ENCODE measurements at regions not wholly inside any gene's neighbourhood (a gene's known extent, or its start where the extent isn't known, plus 50 kb on each side); places are given as distances from the start of the nearest gene placed in this dataset.

- no peak overlapping the region for H3K14ac ChIP-seq (replicated peaks; ENCODE audit: low read depth, low read length)
- no peaks in the 10 kb centered on the region for H3K9me1 ChIP-seq (ENCODE audit: insufficient read depth, low read length)
- no peaks in the 10 kb centered on the region for H3K4me1 ChIP-seq (ENCODE audit: control insufficient read depth, insufficient read depth, low read length)
- H3K4ac ChIP-seq (ENCODE audit: low read depth, low read length): no peak overlapping the region
- no peak overlapping the region for H3K4me2 ChIP-seq (ENCODE audit: low read depth, low read length)
- H3K36me3 ChIP-seq (ENCODE audit: control insufficient read depth, insufficient read depth, low read length): no peaks in the 10 kb centered on the region
- dilution Hi-C loops (cut with HindIII; ENCODE audit: low sequenced_read_pairs, unreplicated experiment): no loop called here
- H2BK15ac ChIP-seq (ENCODE audit: low read depth, low read length): no peak overlapping the region
- H3K4me3 ChIP-seq (ENCODE audit: insufficient read depth, low read depth, low read length): no peak overlapping the region
- no peaks in the 10 kb centered on the region for H3K79me1 ChIP-seq (ENCODE audit: low read depth in 1 of 2, low read length in 2 of 2)
- H3K23ac ChIP-seq (ENCODE audit: low read depth, low read length): no peak overlapping the region
- no TSS peak for BruUV-seq (replicated peaks)
- H3K27ac ChIP-seq (ENCODE audit: insufficient read depth, low read length): no peak overlapping the region
- H4K20me1 ChIP-seq (ENCODE audit: insufficient read depth, low read length): no peaks in the 10 kb centered on the region
- no peak overlapping the region for H2AK9ac ChIP-seq (replicated peaks; ENCODE audit: low read depth, low read length, poor library complexity)
- TF ChIP-seq MAFK (IDR thresholded peaks at IDR 0.05; ENCODE audit: low read depth, low read length) (no peak), MXI1 (IDR thresholded peaks at IDR 0.05; ENCODE audit: borderline replicate concordance, low read depth, low read length) (no peak), CEBPB (IDR thresholded peaks at IDR 0.05; ENCODE audit: low read depth, low read length) (no peak), RCOR1 (IDR thresholded peaks at IDR 0.05; ENCODE audit: insufficient replicate concordance, low read length) (no peak), POLR2A (IDR thresholded peaks at IDR 0.05; ENCODE audit: low read depth, low read length) (no peak), USF2 (IDR thresholded peaks at IDR 0.05; ENCODE audit: low read depth, low read length) (no peak), FOS (IDR thresholded peaks at IDR 0.05; ENCODE audit: low read depth, low read length) (no peak), RFX5 (IDR thresholded peaks at IDR 0.05; ENCODE audit: low read depth, low read length) (no peak), RAD21 (IDR thresholded peaks at IDR 0.05; ENCODE audit: low read length) (no peak), SMC3 (IDR thresholded peaks at IDR 0.05; ENCODE audit: low read depth, low read length) (no peak), BHLHE40 (IDR thresholded peaks at IDR 0.05; ENCODE audit: low read depth, low read length) (no peak), CHD1 (IDR thresholded peaks at IDR 0.05; ENCODE audit: low read depth, low read length) (no peak)
- TF ChIP-seq, protein P1, sequence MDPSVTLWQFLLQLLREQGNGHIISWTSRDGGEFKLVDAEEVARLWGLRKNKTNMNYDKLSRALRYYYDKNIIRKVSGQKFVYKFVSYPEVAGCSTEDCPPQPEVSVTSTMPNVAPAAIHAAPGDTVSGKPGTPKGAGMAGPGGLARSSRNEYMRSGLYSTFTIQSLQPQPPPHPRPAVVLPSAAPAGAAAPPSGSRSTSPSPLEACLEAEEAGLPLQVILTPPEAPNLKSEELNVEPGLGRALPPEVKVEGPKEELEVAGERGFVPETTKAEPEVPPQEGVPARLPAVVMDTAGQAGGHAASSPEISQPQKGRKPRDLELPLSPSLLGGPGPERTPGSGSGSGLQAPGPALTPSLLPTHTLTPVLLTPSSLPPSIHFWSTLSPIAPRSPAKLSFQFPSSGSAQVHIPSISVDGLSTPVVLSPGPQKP (IDR thresholded peaks at IDR 0.05; ENCODE audit: borderline replicate concordance, low read depth, low read length): no peak
- no peak overlapping the region for H3K9ac ChIP-seq (ENCODE audit: low read depth, low read length)
- ChIA-PET CTCF (no interaction called here), POLR2A (ENCODE audit: unreplicated experiment) (no interaction called here)
- intact Hi-C loops (cut with micrococcal nuclease): no loop called here
- H2AFZ ChIP-seq (replicated peaks; ENCODE audit: low read length, poor library complexity): no peak overlapping the region
- in situ Hi-C loops (cut with MboI; ENCODE audit: low sequenced_read_pairs): no loop called here
- H4K5ac ChIP-seq (ENCODE audit: low read depth, low read length): no peak overlapping the region
- whole genome bisulfite sequencing, 2 experiments (ENCODE audit: extremely low coverage in 2 of 2, insufficient read length in 1 of 2): no CpG with 5 or more reads among the region's 3 CpGs
- no peak overlapping the region for H4K8ac ChIP-seq (ENCODE audit: low read depth in 2 of 2, low read length in 2 of 2)
- H2BK20ac ChIP-seq (ENCODE audit: low read depth, low read length): no peak overlapping the region
- H3K27me3 ChIP-seq (ENCODE audit: control insufficient read depth, insufficient read depth, low read length): no peaks in the 10 kb centered on the region
- H4K91ac ChIP-seq (ENCODE audit: insufficient read depth, low read depth, low read length): no peak overlapping the region
- ATAC-seq (ENCODE audit: low read depth) (no peak), DNase-seq (peak; percentile 10)
- H3K56ac ChIP-seq (ENCODE audit: extremely low read depth, insufficient read depth, low read length): no peak overlapping the region
- no peak overlapping the region for H2BK5ac ChIP-seq (ENCODE audit: low read depth, low read length, poor library complexity, severe bottlenecking)
- H3K18ac ChIP-seq (ENCODE audit: low read depth, low read length): no peak overlapping the region
- H2AK5ac ChIP-seq (ENCODE audit: low read depth, low read length): no peak overlapping the region
- no peaks in the 10 kb centered on the region for H3K9me3 ChIP-seq (ENCODE audit: control insufficient read depth, insufficient read depth, low read length)
- no peak overlapping the region for H2BK120ac ChIP-seq (ENCODE audit: low read depth, low read length)
These were observed 136.5 kb downstream of the TXNL1 start for GRCh38 chr18:56501896-56502295.

All from IMR-90 (cell line).